OCI-LY7 (cell line): ENCODE measurements at regions not wholly inside any gene's neighbourhood (a gene's known extent, or its start where the extent isn't known, plus 50 kb on each side); places are given as distances from the start of the nearest gene placed in this dataset.

Source experiments
- BruUV-seq: library from RNA; stranded (reverse); fragments of 400-500 nt; replicated peaks from 2 replicates; lab custom pipeline; 2021; lab: Mats Ljungman, UMichigan
- CTCF ChIA-PET: fragments of 300-600 bp; sonication (Branson Sonifier 250); formaldehyde crosslinking; loops from one replicate; lab custom pipeline; 2022; ENCODE audit warnings: antibody characterized with exemption; ENCODE audit not compliant: unreplicated experiment; lab: Charles Lee
- POLR2A ChIA-PET: fragments of 300-600 bp; sonication (Branson Sonifier 250); formaldehyde crosslinking; loops from one replicate; lab custom pipeline; 2022; ENCODE audit warnings: antibody characterized with exemption; lab: Charles Lee
- DNase-seq: peaks from one replicate; pipeline ENCODE4 v3.0.0-alpha.2; 2015; ENCODE audit warnings: low spot score
- H2AFZ ChIP-seq: fragments of 200-600 bp; sonication (generic), shearing (Covaris generic); 2 replicates; pipeline ENCODE4 v1.6.1; 2014; ENCODE audit warnings: mild to moderate bottlenecking, antibody characterized with exemption, low read length, moderate library complexity
- H3K27ac ChIP-seq: fragments of 200-600 bp; sonication (generic); 2 replicates; pipeline ENCODE4 v1.5.1; 2014; ENCODE audit warnings: mixed run types, low read depth, mild to moderate bottlenecking, moderate library complexity, low read length, inconsistent platforms; ENCODE audit not compliant: poor library complexity, severe bottlenecking
- H3K36me3 ChIP-seq: fragments of 200-600 bp; sonication (generic); 2 replicates; pipeline ENCODE4 v1.6.1; 2014; ENCODE audit warnings: mild to moderate bottlenecking, antibody characterized with exemption, low read length, moderate library complexity, mixed read lengths; ENCODE audit not compliant: insufficient read depth
- H3K4me1 ChIP-seq: fragments of 200-600 bp; sonication (generic); 2 replicates; pipeline ENCODE4 v1.5.1; 2014; ENCODE audit warnings: mild to moderate bottlenecking, low read length; ENCODE audit not compliant: insufficient read depth, poor library complexity, severe bottlenecking
- H3K4me2 ChIP-seq: fragments of 200-600 bp; sonication (generic); 2 replicates; pipeline ENCODE4 v1.6.1; 2014; ENCODE audit warnings: mild to moderate bottlenecking, low read length
- H3K4me3 ChIP-seq: fragments of 200-600 bp; sonication (generic); 2 replicates; pipeline ENCODE4 v1.5.1; 2014; ENCODE audit warnings: mild to moderate bottlenecking, low read depth, low read length; ENCODE audit not compliant: poor library complexity, severe bottlenecking
- H3K79me2 ChIP-seq: fragments of 200-600 bp; sonication (generic); 2 replicates; pipeline ENCODE4 v1.6.1; 2016; ENCODE audit warnings: low read depth, mild to moderate bottlenecking, low read length, moderate library complexity, mixed read lengths; ENCODE audit not compliant: insufficient read depth
- H3K9me2 ChIP-seq: fragments of 200-600 bp; sonication (generic); 2 replicates; pipeline ENCODE4 v1.6.1; 2016; ENCODE audit warnings: mild to moderate bottlenecking, low read length, mixed read lengths; ENCODE audit not compliant: insufficient read depth
- H3K9me3 ChIP-seq: fragments of 200-600 bp; sonication (generic); 2 replicates; pipeline ENCODE4 v1.6.1; 2014; ENCODE audit warnings: mild to moderate bottlenecking, mixed run types, low read length, mixed read lengths
- H4K20me1 ChIP-seq: fragments of 200-600 bp; sonication (generic); 2 replicates; pipeline ENCODE4 v1.6.1; 2014; ENCODE audit warnings: mild to moderate bottlenecking, antibody characterized with exemption, low read length, moderate library complexity, mixed read lengths; ENCODE audit not compliant: insufficient read depth
- EZH2phosphoT487 ChIP-seq: fragments of 200-600 bp; sonication (generic); IDR thresholded peaks from 2 replicates; pipeline ENCODE4 v1.6.1; 2018; ENCODE audit warnings: low read depth, borderline replicate concordance, mild to moderate bottlenecking, mixed run types, antibody characterized with exemption, low read length, moderate library complexity, mixed read lengths
- intact Hi-C: fragments of 100-400 bp; cut with micrococcal nuclease; formaldehyde crosslinking; loops from one replicate; pipeline ENCODE4 v1.10.0; 2022; ENCODE audit not compliant: unreplicated experiment
- TF ChIP-seq, protein P1 (sequence below): fragments of 200-600 bp; sonication (generic); conservative IDR thresholded peaks from 2 replicates; pipeline ENCODE4 v1.5.1; 2014; ENCODE audit warnings: mild to moderate bottlenecking, antibody characterized with exemption, low read length, moderate library complexity, mixed read lengths

DNA sequence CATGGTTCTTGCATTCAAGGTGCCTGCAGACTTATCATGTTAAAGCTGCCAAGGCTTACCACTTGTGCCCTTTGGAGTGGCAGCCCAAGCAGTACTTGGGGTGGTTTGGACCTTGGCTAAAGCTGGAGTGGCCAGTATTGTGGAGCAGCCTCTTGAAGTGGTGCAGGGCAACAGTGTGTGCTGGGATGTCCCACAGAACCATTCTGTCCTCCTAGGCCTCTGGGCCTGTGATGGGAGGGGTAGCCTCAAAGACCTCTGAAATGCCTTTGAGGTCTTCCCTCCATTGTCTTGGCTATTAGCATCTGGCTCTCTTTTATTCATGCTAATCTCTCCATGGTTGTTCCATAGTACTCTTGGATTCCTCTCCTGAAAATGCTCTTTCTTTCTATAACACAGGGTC, 78.2 kb upstream of the SLC24A4 start:
- no peaks in the 10 kb centered on the region for H3K9me2 ChIP-seq
- CTCF ChIA-PET, result no interaction called here

DNA sequence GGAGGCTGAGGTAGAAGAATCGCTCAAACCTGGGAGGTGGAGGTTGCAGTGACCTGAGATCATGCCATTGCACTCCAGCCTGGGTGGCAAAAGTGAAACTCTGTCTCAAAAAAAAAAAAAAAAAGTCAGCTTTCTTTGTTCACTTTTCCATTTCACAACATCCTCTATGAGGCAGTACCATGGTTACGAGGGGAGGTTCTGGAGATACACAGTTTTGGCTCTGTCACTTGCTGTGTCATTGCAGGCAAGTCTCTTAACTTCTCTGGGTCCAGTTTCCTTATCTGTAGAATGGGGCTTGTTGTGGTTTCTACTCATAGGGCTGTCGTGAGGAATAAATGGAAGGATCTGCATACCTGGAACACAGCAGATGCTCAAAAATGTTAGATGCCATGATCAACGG, 75.6 kb upstream of the SLC24A4 start:
- Histone ChIP-seq H3K4me1 (no peaks in the 10 kb centered on the region), H3K9me3 (peaks cover 14% of the 10 kb centered on the region; the same call in 1 of the 2 replicates), H4K20me1 (no peaks in the 10 kb centered on the region), H3K9me2 (no peaks in the 10 kb centered on the region), H3K27ac (no peak overlapping the region), H3K79me2 (no peaks in the 10 kb centered on the region), H2AFZ (no peak overlapping the region), H3K36me3 (no peaks in the 10 kb centered on the region), H3K4me2 (no peak overlapping the region), H3K4me3 (no peak overlapping the region)
- DNase-seq, result no peak
- TF ChIP-seq EZH2phosphoT487, result no peak
- TF ChIP-seq, protein P1, sequence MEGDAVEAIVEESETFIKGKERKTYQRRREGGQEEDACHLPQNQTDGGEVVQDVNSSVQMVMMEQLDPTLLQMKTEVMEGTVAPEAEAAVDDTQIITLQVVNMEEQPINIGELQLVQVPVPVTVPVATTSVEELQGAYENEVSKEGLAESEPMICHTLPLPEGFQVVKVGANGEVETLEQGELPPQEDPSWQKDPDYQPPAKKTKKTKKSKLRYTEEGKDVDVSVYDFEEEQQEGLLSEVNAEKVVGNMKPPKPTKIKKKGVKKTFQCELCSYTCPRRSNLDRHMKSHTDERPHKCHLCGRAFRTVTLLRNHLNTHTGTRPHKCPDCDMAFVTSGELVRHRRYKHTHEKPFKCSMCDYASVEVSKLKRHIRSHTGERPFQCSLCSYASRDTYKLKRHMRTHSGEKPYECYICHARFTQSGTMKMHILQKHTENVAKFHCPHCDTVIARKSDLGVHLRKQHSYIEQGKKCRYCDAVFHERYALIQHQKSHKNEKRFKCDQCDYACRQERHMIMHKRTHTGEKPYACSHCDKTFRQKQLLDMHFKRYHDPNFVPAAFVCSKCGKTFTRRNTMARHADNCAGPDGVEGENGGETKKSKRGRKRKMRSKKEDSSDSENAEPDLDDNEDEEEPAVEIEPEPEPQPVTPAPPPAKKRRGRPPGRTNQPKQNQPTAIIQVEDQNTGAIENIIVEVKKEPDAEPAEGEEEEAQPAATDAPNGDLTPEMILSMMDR, result no peak
- POLR2A ChIA-PET, result no interaction called here
- CTCF ChIA-PET, result no interaction called here
- BruUV-seq, result no TSS peak
- intact Hi-C loops, result no loop called here

More for the DNA sequence above, 78.2 kb upstream of the SLC24A4 start:
- no peak overlapping the region for H3K27ac ChIP-seq
- H3K4me3 ChIP-seq, result no peak overlapping the region
- peaks cover 14% of the 10 kb centered on the region; the same call in 1 of the 2 replicates for H3K9me3 ChIP-seq
- intact Hi-C loops, result no loop called here
- no peaks in the 10 kb centered on the region for H3K36me3 ChIP-seq
- H3K4me2 ChIP-seq, result no peak overlapping the region
- H3K4me1 ChIP-seq, result no peaks in the 10 kb centered on the region
- TF ChIP-seq, protein P1, result no peak
- no peak for TF ChIP-seq EZH2phosphoT487
- H2AFZ ChIP-seq, result no peak overlapping the region
- H3K79me2 ChIP-seq, result no peaks in the 10 kb centered on the region
- POLR2A ChIA-PET, result no interaction called here
- DNase-seq, result no peak
- no peaks in the 10 kb centered on the region for H4K20me1 ChIP-seq
- no TSS peak for BruUV-seq

DNA sequence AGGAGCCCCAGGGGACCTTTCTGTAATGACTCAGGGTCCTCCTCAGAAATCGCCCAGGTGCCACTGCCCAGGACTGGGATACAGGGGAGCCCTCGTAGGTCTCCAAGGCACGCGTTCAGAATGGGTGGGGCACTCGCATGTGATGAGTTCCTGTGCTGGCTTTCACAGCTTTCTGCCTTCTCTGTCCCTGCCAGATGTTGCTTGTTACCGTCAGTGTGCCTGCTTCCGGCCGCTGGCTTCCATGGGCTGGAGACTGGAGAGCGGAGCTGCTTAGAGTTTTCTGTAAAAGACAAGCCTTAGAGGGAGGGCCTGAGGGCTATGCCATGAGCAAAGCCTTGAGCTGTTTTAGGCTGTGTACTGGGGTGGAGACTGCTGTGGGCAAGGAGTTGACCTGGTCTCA, 75.0 kb upstream of the SLC24A4 start:
- no peaks in the 10 kb centered on the region for H3K4me1 ChIP-seq
- H3K27ac ChIP-seq, result no peak overlapping the region
- BruUV-seq, result no TSS peak
- H2AFZ ChIP-seq, result no peak overlapping the region
- ChIA-PET POLR2A (no interaction called here), CTCF (no interaction called here)
- no peaks in the 10 kb centered on the region for H3K9me2 ChIP-seq
- no peaks in the 10 kb centered on the region for H4K20me1 ChIP-seq
- H3K9me3 ChIP-seq, result peaks cover 14% of the 10 kb centered on the region; the same call in 1 of the 2 replicates
- DNase-seq, result no peak
- no peak overlapping the region for H3K4me3 ChIP-seq
- no peaks in the 10 kb centered on the region for H3K36me3 ChIP-seq
- H3K79me2 ChIP-seq, result no peaks in the 10 kb centered on the region
- intact Hi-C loops, result no loop called here
- no peak overlapping the region for H3K4me2 ChIP-seq
- TF ChIP-seq EZH2phosphoT487, result no peak
- TF ChIP-seq, protein P1, result no peak
